IgD-negative memory B cell (primary cell): ENCODE measurements at regions not wholly inside any gene's neighbourhood (a gene's known extent, or its start where the extent isn't known, plus 50 kb on each side); places are given as distances from the start of the nearest gene placed in this dataset.
"Not testable (repeated sequence)": the region's sequence is repeated elsewhere in the genome, so short reads cannot be mapped to it uniquely, and the experiment has no call there.

ENCODE experiments used
- H3K27ac Mint-ChIP-seq, 3 donors: one replicate each; pipeline ENCODE4 v1.8.0; 2020 to 2022; ENCODE audit warnings: mild to moderate bottlenecking in 3 of 3, mixed read lengths in 3 of 3, moderate library complexity in 1 of 3
- H3K27me3 Mint-ChIP-seq: one replicate; pipeline ENCODE4 v1.8.0; 2021; ENCODE audit warnings: mixed read lengths
- H3K36me3 Mint-ChIP-seq: one replicate; pipeline ENCODE4 v1.8.0; 2020; ENCODE audit warnings: mild to moderate bottlenecking, mixed read lengths
- H3K4me1 Mint-ChIP-seq, 3 donors: one replicate each; pipeline ENCODE4 v1.8.0; 2020 to 2022; ENCODE audit warnings: mixed read lengths in 3 of 3, mild to moderate bottlenecking in 1 of 3
- H3K4me3 Mint-ChIP-seq, 4 donors: one replicate each; pipeline ENCODE4 v1.8.0; 2020 to 2022; ENCODE audit warnings: mild to moderate bottlenecking in 4 of 4, mixed read lengths in 4 of 4, moderate library complexity in 3 of 4
- H3K9me3 Mint-ChIP-seq, 3 donors: one replicate each; pipeline ENCODE4 v1.8.0; 2020 to 2021; ENCODE audit warnings: mixed read lengths in 3 of 3, mild to moderate bottlenecking in 1 of 3

DNA sequence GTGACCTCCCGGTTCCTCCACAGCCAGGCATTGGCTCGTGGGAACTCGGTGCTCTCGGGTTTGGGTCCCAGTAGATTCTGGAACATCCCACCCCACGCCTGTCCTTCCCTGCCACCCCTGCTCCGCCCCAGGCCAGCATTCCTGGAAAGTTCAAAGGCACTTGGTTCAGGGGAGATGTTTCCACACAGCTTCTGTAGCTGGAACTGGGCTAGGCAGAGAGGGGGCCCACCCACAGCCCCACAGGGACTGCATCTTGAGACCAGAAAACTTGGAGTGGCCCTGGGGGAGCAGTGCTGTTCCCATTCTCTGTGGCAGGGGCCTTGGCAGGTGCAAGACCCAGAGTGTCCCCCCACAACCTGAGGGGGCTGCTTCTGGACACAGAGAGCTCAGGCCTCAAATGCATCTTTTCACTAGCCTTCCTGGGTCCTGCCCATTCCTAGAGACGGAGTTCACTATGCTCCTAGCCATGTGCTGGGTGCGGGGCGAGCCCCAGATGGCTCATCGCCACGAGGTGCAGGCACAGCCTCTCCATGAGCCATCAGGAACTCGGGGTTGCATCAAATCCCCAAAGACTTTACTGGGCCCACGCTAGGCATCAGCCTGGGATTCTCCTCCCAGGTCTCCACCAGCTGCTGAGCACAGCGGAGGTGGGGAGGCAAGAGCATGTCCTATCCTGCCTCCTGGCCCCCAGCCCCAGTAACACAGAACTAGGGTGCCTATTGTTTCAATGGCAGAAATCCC lies 68.7 kb downstream of the ZFP36L2 start:
- no peaks in the 10 kb centered on the region for H3K36me3 Mint-ChIP-seq
- no peaks in the 10 kb centered on the region for H3K9me3 Mint-ChIP-seq
- H3K27ac Mint-ChIP-seq, result peak overlapping the region; percentile 90 to 97 (median 92)
- H3K4me3 Mint-ChIP-seq, result peak overlapping the region in 1 of 4 donors; percentile 5
- peaks cover 20 to 46% (median 35%) of the 10 kb centered on the region in 3 donors for H3K4me1 Mint-ChIP-seq
- H3K27me3 Mint-ChIP-seq, result no peaks in the 10 kb centered on the region

DNA sequence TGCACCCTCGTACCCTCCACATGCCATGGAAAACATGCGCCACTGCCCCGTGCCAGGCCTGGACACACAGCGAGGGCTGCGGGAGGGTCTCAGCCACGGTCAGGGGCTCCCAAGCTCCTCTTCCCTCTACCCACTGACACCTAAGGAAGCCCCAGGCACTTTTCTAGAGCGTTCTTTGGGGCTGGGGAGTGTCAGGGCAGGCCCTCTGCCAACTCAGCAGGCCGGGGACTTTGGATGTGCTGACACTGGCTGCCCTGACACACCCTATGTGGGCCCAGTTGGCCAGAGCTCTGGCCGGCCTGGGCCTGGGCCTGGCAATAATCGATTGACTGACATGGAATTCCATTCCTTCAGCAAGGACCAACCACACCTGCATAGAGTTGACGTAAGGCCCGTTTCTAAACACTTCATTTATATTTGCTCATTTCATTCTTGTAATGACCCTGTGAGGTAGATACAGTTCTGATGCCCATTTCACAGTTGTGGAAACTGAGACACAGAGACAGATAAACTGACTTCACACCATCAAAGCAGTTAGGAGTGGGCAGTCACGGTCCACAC lies 70.5 kb downstream of the ZFP36L2 start:
- H3K36me3 Mint-ChIP-seq, result no peaks in the 10 kb centered on the region
- no peaks in the 10 kb centered on the region for H3K27me3 Mint-ChIP-seq
- H3K4me1 Mint-ChIP-seq, result peaks cover 15 to 45% (median 25%) of the 10 kb centered on the region in 3 donors
- no peaks in the 10 kb centered on the region for H3K9me3 Mint-ChIP-seq
- peak overlapping the region in 1 of 3 donors; percentile 35 for H3K27ac Mint-ChIP-seq
- H3K4me3 Mint-ChIP-seq, result peak overlapping the region in 1 of 4 donors; percentile 12

DNA sequence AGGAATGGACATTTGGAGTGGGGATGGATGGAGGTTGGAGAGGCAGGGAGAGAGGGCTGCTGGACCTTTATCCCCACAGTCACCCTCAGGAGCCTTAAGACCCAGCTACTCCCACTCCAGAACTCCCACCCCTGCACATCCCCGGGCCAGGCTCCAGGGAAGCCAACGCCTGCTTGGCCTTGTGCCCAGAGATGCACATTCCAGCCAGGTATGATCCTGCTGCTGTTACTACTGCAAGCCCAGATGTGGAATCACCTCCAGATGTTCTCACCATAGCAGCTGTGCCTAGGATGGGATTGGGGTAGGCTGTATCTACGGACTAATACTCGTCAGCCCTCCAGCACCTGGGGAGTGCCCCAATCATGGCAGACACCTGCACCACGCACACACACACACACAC lies 71.7 kb downstream of the ZFP36L2 start:
- Mint-ChIP-seq H3K4me1 (peaks cover 15 to 43% (median 25%) of the 10 kb centered on the region in 3 donors), H3K9me3 (no peaks in the 10 kb centered on the region), H3K27ac (peak overlapping the region in 2 of 3 donors; percentile 35 to 76), H3K36me3 (no peaks in the 10 kb centered on the region), H3K4me3 (no peak overlapping the region), H3K27me3 (no peaks in the 10 kb centered on the region)

- H3K9me3 Mint-ChIP-seq, result no peaks in the 10 kb centered on the region
- H3K4me1 Mint-ChIP-seq, result peaks cover 7 to 33% (median 13%) of the 10 kb centered on the region in 3 donors
- peak overlapping the region in 1 of 4 donors; percentile 61 for H3K4me3 Mint-ChIP-seq
- no peaks in the 10 kb centered on the region for H3K27me3 Mint-ChIP-seq
- H3K36me3 Mint-ChIP-seq, result no peaks in the 10 kb centered on the region
- peak overlapping the region in 1 of 3 donors; percentile 52 for H3K27ac Mint-ChIP-seq
Observed at GRCh38 chr2:43152741-43153647, 73.4 kb downstream of the ZFP36L2 start.

GRCh38 chr2:43152186-43152585 lies 74.2 kb downstream of the ZFP36L2 start:
- Mint-ChIP-seq H3K27me3 (no peaks in the 10 kb centered on the region), H3K4me3 (peak overlapping the region in 1 of 4 donors; percentile 65)

DNA sequence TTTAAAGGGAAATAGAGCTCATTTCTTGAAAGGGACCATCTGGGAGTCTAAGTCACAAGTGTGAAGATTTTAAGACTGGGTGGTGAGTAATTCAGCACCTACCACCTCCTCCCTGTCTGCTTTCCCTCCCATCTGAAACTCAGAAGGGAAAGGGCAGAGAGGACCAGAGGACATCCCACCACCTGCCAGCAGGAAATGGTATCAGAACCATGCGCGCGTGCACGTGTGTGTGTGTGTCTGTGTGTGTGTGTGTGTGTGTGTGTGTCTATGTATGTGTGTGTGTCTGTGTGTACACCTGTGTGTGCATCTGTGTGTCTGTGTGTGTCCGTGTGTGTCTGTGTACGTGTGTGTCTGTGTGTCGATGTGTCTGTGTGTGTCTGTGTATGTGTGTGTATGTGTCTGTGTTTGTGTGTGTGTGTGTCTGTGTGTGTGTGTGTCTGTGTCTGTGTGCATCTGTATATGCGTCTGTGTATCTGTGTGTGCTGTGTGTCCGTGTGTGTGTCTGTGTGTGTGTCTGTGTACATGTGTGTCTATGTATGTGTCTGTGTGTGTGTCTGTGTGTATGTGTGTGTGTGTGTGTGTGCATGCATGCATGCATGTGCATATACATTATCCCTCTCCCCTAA lies 76.8 kb downstream of the ZFP36L2 start:
- Mint-ChIP-seq H3K27me3 (no peaks in the 10 kb centered on the region), H3K4me1 (peaks cover 0 to 23% (median 12%) of the 10 kb centered on the region in 3 donors), H3K4me3 (peak overlapping the region in 2 of 4 donors; percentile 40 to 47), H3K36me3 (no peaks in the 10 kb centered on the region), H3K27ac (peak overlapping the region in 1 of 3 donors; percentile 6), H3K9me3 (no peaks in the 10 kb centered on the region)

More at GRCh38 chr2:43152186-43152585, 74.2 kb downstream of the ZFP36L2 start:
- H3K9me3 Mint-ChIP-seq, result no peaks in the 10 kb centered on the region
- no peak overlapping the region for H3K27ac Mint-ChIP-seq
- peaks cover 7 to 30% (median 13%) of the 10 kb centered on the region in 3 donors for H3K4me1 Mint-ChIP-seq
- H3K36me3 Mint-ChIP-seq, result no peaks in the 10 kb centered on the region

GRCh38 chr2:43146083-43146482 lies 80.3 kb downstream of the ZFP36L2 start:
- H3K27me3 Mint-ChIP-seq, result no peaks in the 10 kb centered on the region
- no peaks in the 10 kb centered on the region for H3K36me3 Mint-ChIP-seq
- H3K9me3 Mint-ChIP-seq, result no peaks in the 10 kb centered on the region
- H3K27ac Mint-ChIP-seq, result no peak overlapping the region
- no peak overlapping the region for H3K4me3 Mint-ChIP-seq
- peaks cover 5 to 11% (median 8%) of the 10 kb centered on the region in 3 donors for H3K4me1 Mint-ChIP-seq

DNA sequence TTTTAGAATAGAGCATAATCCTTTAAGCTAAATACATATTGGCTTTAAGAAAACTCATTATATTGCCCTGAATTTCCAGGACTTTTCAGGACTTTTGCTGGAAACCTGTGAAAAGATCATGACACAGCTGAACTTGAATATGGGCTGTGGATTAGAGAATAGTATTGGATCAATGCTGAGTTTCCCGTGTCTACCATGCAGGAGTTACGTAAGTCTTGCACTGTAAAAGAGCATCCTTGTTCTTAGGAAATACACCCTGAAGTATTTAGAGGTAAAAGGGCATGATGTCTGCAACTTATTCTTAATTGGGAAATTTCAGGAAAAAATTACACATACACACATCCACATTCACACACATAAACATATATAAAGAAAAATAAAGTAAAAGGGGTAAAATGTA lies 82.1 kb downstream of the ZFP36L2 start:
- no peak overlapping the region for H3K4me3 Mint-ChIP-seq
- no peaks in the 10 kb centered on the region for H3K27me3 Mint-ChIP-seq
- H3K27ac Mint-ChIP-seq, result peak overlapping the region in 1 of 3 donors; percentile 53
- no peaks in the 10 kb centered on the region for H3K9me3 Mint-ChIP-seq
- H3K4me1 Mint-ChIP-seq, result peaks cover 12 to 14% (median 14%) of the 10 kb centered on the region in 3 donors
- no peaks in the 10 kb centered on the region for H3K36me3 Mint-ChIP-seq

- Mint-ChIP-seq H3K4me1 (peaks cover 12 to 16% (median 12%) of the 10 kb centered on the region in 3 donors), H3K27me3 (no peaks in the 10 kb centered on the region), H3K27ac (peak overlapping the region in 1 of 3 donors; percentile 53), H3K9me3 (no peaks in the 10 kb centered on the region), H3K4me3 (no peak overlapping the region), H3K36me3 (no peaks in the 10 kb centered on the region)
Observed at GRCh38 chr2:43143756-43144155, 82.7 kb downstream of the ZFP36L2 start.

- H3K27ac Mint-ChIP-seq, result peak overlapping the region in 1 of 3 donors; percentile 45
- H3K4me3 Mint-ChIP-seq, result peak overlapping the region in 1 of 4 donors; percentile 74
- no peaks in the 10 kb centered on the region for H3K36me3 Mint-ChIP-seq
- peaks cover 12 to 17% (median 14%) of the 10 kb centered on the region in 3 donors for H3K4me1 Mint-ChIP-seq
- H3K27me3 Mint-ChIP-seq, result no peaks in the 10 kb centered on the region
- no peaks in the 10 kb centered on the region for H3K9me3 Mint-ChIP-seq
Observed at GRCh38 chr2:43142921-43143438, 83.4 kb downstream of the ZFP36L2 start.

GRCh38 chr2:43141636-43142151 lies 84.7 kb downstream of the ZFP36L2 start:
- H3K9me3 Mint-ChIP-seq, H3K27me3 Mint-ChIP-seq, H3K36me3 Mint-ChIP-seq: not testable (repeated sequence)
- Mint-ChIP-seq H3K4me1 (peaks cover 21 to 27% (median 24%) of the 10 kb centered on the region in 3 donors), H3K27ac (peak overlapping the region in 2 of 3 donors; percentile 53 to 59), H3K4me3 (peak overlapping the region in 1 of 4 donors; percentile 51)

DNA sequence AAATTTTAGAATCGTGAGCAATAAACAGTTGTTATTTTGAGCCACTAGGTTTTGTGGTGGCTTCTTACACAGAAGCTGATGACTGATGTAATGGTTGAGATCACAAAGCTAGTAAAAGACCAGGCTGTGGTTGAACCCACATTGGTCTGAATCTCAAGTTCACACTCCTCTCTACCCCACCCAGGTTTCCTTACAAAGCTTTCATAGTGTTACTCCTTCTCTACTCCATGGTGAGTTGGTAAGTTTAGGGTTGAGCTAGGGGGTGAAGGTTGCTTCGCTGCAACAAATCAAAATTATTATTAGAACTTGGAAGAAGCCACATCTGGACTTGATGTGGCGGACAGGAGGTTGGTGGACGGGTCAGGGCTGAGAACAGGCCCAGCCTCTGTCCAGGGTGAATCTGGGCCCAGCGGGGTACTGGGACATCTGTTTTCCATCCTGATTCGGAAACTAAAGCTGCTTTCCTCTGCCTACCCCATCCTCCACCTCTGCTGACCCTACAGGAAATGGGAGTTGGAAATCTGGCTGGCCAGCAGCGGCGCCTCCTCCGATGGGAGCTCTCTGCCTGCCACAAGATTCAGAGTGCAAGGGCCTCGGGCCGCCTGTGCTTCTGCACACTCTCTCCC lies 86.3 kb downstream of the ZFP36L2 start:
- Mint-ChIP-seq H3K36me3 (no peaks in the 10 kb centered on the region), H3K4me1 (peaks cover 27 to 40% (median 37%) of the 10 kb centered on the region in 3 donors), H3K27me3 (no peaks in the 10 kb centered on the region), H3K9me3 (no peaks in the 10 kb centered on the region), H3K27ac (peak overlapping the region; percentile 52 to 76 (median 76)), H3K4me3 (peak overlapping the region in 2 of 4 donors; percentile 45 to 74)

DNA sequence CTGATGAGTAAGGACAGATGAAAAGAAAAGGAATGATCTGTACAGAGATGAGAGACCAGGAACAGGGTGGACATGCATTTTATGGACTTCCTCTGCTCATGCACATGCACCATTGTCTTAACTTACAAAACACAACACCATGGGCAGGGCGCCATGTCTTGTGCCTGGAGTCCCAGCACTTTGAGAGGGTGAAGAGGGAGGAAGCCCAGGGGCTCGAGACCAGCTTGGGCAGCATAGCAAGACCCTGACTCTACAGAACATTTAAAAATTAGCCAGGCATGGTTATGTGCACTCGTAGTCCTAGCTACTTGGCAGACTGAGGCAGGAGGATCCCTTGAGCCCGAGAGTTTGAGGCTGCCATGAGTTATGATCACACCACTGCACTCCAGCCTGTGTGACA lies 86.9 kb downstream of the ZFP36L2 start:
- no peaks in the 10 kb centered on the region for H3K9me3 Mint-ChIP-seq
- H3K27me3 Mint-ChIP-seq, result no peaks in the 10 kb centered on the region
- H3K36me3 Mint-ChIP-seq, result no peaks in the 10 kb centered on the region
- peaks cover 27 to 40% (median 39%) of the 10 kb centered on the region in 3 donors for H3K4me1 Mint-ChIP-seq
- peak overlapping the region in 2 of 4 donors; percentile 33 to 45 for H3K4me3 Mint-ChIP-seq
- peak overlapping the region; percentile 52 to 76 (median 76) for H3K27ac Mint-ChIP-seq

DNA sequence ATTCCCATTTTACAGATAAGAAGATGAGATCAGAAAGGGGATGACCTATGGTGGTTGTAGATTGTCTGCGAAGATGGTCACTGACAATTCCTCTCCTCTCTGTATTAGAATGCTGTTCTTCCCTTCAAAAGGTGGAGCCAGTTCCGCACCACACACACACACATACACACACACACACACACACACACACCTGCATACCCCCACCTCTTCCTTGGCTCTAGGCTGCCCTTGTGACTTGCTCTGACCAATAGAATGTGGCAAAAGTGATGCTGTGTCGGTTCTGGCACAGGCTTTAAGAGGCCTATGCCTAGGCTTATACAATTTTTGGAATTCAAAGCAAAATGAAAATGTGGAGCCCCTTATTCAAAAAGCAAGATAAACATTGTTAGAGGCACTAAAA lies 88.0 kb downstream of the ZFP36L2 start:
- Mint-ChIP-seq H3K4me1 (peaks cover 31 to 49% (median 47%) of the 10 kb centered on the region in 3 donors), H3K9me3 (no peaks in the 10 kb centered on the region), H3K27ac (peak overlapping the region in 2 of 3 donors; percentile 50 to 73), H3K27me3 (no peaks in the 10 kb centered on the region), H3K36me3 (no peaks in the 10 kb centered on the region), H3K4me3 (no peak overlapping the region)
